Activated CD8-positive, alpha-beta memory T cell treated with anti-CD3 and anti-CD28 coated beads, Interleukin-2, amount 10 ng/mL, durations not matched to agents 7 days and 5 days (primary cell): ENCODE measurements at regions not wholly inside any gene's neighbourhood (a gene's known extent, or its start where the extent isn't known, plus 50 kb on each side); places are given as distances from the start of the nearest gene placed in this dataset.

ENCODE experiments used
- ATAC-seq: fragments of 150-1000 bp; cut with Tn5 transposase; one replicate; pipeline ENCODE4 v1.10.0; 2021; ENCODE audit warnings: moderate library complexity
- CTCF ChIA-PET: fragments of 350-600 bp; sonication (Branson Sonifier 250); formaldehyde crosslinking; loops from one replicate; lab custom pipeline; 2021; ENCODE audit warnings: antibody characterized with exemption; lab: Charles Lee
- DNase-seq: peaks from one replicate; pipeline ENCODE4 v3.0.0-alpha.2; 2020
- H3K27ac Mint-ChIP-seq: one replicate; pipeline ENCODE4 v1.8.0; 2021; ENCODE audit warnings: mild to moderate bottlenecking, mixed read lengths
- H3K27me3 Mint-ChIP-seq: one replicate; pipeline ENCODE4 v1.8.0; 2021; ENCODE audit warnings: mixed read lengths
- H3K36me3 Mint-ChIP-seq: one replicate; pipeline ENCODE4 v1.8.0; 2021; ENCODE audit warnings: mild to moderate bottlenecking, mixed read lengths
- H3K4me1 Mint-ChIP-seq: one replicate; pipeline ENCODE4 v1.8.0; 2021; ENCODE audit warnings: mixed read lengths
- H3K4me3 Mint-ChIP-seq: one replicate; pipeline ENCODE4 v1.8.0; 2021; ENCODE audit warnings: mild to moderate bottlenecking, moderate library complexity, mixed read lengths
- H3K9me3 Mint-ChIP-seq: one replicate; pipeline ENCODE4 v1.8.0; 2022; ENCODE audit warnings: low read depth, mixed read lengths

GRCh38 chr4:128512161-128512560 lies 224.5 kb upstream of the PGRMC2 start:
- Mint-ChIP-seq H3K27ac (no peak overlapping the region), H3K4me3 (no peak overlapping the region), H3K27me3 (no peaks in the 10 kb centered on the region), H3K9me3 (peaks cover 6% of the 10 kb centered on the region), H3K4me1 (peaks cover 9% of the 10 kb centered on the region), H3K36me3 (peaks cover 12% of the 10 kb centered on the region)
- ATAC-seq: no peak
- CTCF ChIA-PET: no interaction called here
- DNase-seq: no peak

- Mint-ChIP-seq H3K4me3 (no peak overlapping the region), H3K36me3 (peaks cover 11% of the 10 kb centered on the region), H3K27ac (no peak overlapping the region), H3K9me3 (peaks cover 6% of the 10 kb centered on the region), H3K4me1 (peaks cover 8% of the 10 kb centered on the region), H3K27me3 (no peaks in the 10 kb centered on the region)
- CTCF ChIA-PET: no interaction called here
- ATAC-seq: no peak
- no peak for DNase-seq
Observed at GRCh38 chr4:128510850-128511249, 223.2 kb upstream of the PGRMC2 start.

- Mint-ChIP-seq H3K36me3 (no peaks in the 10 kb centered on the region), H3K9me3 (no peaks in the 10 kb centered on the region), H3K27ac (no peak overlapping the region), H3K4me1 (no peaks in the 10 kb centered on the region), H3K27me3 (no peaks in the 10 kb centered on the region), H3K4me3 (no peak overlapping the region)
- ATAC-seq: no peak
- no peak for DNase-seq
- CTCF ChIA-PET: no interaction called here
Observed at GRCh38 chr4:128502818-128503527, 215.4 kb upstream of the PGRMC2 start.

GRCh38 chr4:128501239-128501638 lies 213.6 kb upstream of the PGRMC2 start:
- no peak for DNase-seq
- CTCF ChIA-PET: no interaction called here
- Mint-ChIP-seq H3K4me3 (no peak overlapping the region), H3K9me3 (peaks cover 1% of the 10 kb centered on the region), H3K27ac (no peak overlapping the region), H3K27me3 (no peaks in the 10 kb centered on the region), H3K4me1 (no peaks in the 10 kb centered on the region), H3K36me3 (no peaks in the 10 kb centered on the region)
- ATAC-seq: no peak

GRCh38 chr4:128488055-128488705 lies 200.6 kb upstream of the PGRMC2 start:
- Mint-ChIP-seq H3K4me3 (no peak overlapping the region), H3K9me3 (no peaks in the 10 kb centered on the region), H3K4me1 (no peaks in the 10 kb centered on the region), H3K27ac (no peak overlapping the region), H3K27me3 (peaks cover 2% of the 10 kb centered on the region), H3K36me3 (no peaks in the 10 kb centered on the region)
- no peak for ATAC-seq
- CTCF ChIA-PET: no interaction called here
- DNase-seq: no peak

- Mint-ChIP-seq H3K4me3 (no peak overlapping the region), H3K9me3 (no peaks in the 10 kb centered on the region), H3K27ac (no peak overlapping the region), H3K4me1 (no peaks in the 10 kb centered on the region), H3K36me3 (no peaks in the 10 kb centered on the region), H3K27me3 (no peaks in the 10 kb centered on the region)
- CTCF ChIA-PET: no interaction called here
- ATAC-seq: no peak
- DNase-seq: no peak
Observed at GRCh38 chr4:128484896-128485295, 197.3 kb upstream of the PGRMC2 start.

GRCh38 chr4:128483816-128484215 lies 196.2 kb upstream of the PGRMC2 start:
- no peak overlapping the region for H3K4me3 Mint-ChIP-seq
- no peak overlapping the region for H3K27ac Mint-ChIP-seq
- no peak for DNase-seq
- no peaks in the 10 kb centered on the region for H3K27me3 Mint-ChIP-seq
- H3K9me3 Mint-ChIP-seq: no peaks in the 10 kb centered on the region
- no peak for ATAC-seq
- H3K4me1 Mint-ChIP-seq: no peaks in the 10 kb centered on the region
- H3K36me3 Mint-ChIP-seq: no peaks in the 10 kb centered on the region
- CTCF ChIA-PET: no interaction called here

GRCh38 chr4:128483041-128483440 lies 195.4 kb upstream of the PGRMC2 start:
- H3K36me3 Mint-ChIP-seq: no peaks in the 10 kb centered on the region
- H3K4me1 Mint-ChIP-seq: no peaks in the 10 kb centered on the region
- no peak overlapping the region for H3K27ac Mint-ChIP-seq
- H3K4me3 Mint-ChIP-seq: no peak overlapping the region
- H3K27me3 Mint-ChIP-seq: no peaks in the 10 kb centered on the region
- DNase-seq (no peak), ATAC-seq (no peak)
- CTCF ChIA-PET: no interaction called here
- H3K9me3 Mint-ChIP-seq: no peaks in the 10 kb centered on the region

GRCh38 chr4:128481752-128482480 lies 194.3 kb upstream of the PGRMC2 start:
- ATAC-seq: no peak
- H3K36me3 Mint-ChIP-seq: no peaks in the 10 kb centered on the region
- no peak overlapping the region for H3K27ac Mint-ChIP-seq
- no peak for DNase-seq
- no peaks in the 10 kb centered on the region for H3K4me1 Mint-ChIP-seq
- CTCF ChIA-PET: no interaction called here
- no peak overlapping the region for H3K4me3 Mint-ChIP-seq
- no peaks in the 10 kb centered on the region for H3K27me3 Mint-ChIP-seq
- H3K9me3 Mint-ChIP-seq: no peaks in the 10 kb centered on the region

- Mint-ChIP-seq H3K9me3 (no peaks in the 10 kb centered on the region), H3K4me3 (no peak overlapping the region), H3K4me1 (no peaks in the 10 kb centered on the region), H3K27ac (no peak overlapping the region), H3K27me3 (no peaks in the 10 kb centered on the region), H3K36me3 (no peaks in the 10 kb centered on the region)
- ATAC-seq (no peak), DNase-seq (no peak)
- CTCF ChIA-PET: no interaction called here
Observed at GRCh38 chr4:128480945-128481344, 193.3 kb upstream of the PGRMC2 start.

- no peak for ATAC-seq
- H3K27me3 Mint-ChIP-seq: no peaks in the 10 kb centered on the region
- CTCF ChIA-PET: no interaction called here
- no peak for DNase-seq
- H3K36me3 Mint-ChIP-seq: no peaks in the 10 kb centered on the region
- no peak overlapping the region for H3K4me3 Mint-ChIP-seq
- H3K4me1 Mint-ChIP-seq: no peaks in the 10 kb centered on the region
- H3K27ac Mint-ChIP-seq: no peak overlapping the region
- no peaks in the 10 kb centered on the region for H3K9me3 Mint-ChIP-seq
Observed at GRCh38 chr4:128477540-128477939, 189.9 kb upstream of the PGRMC2 start.

GRCh38 chr4:128475597-128475996 lies 188.0 kb upstream of the PGRMC2 start:
- H3K4me3 Mint-ChIP-seq: no peak overlapping the region
- no peak for DNase-seq
- CTCF ChIA-PET: no interaction called here
- no peak overlapping the region for H3K27ac Mint-ChIP-seq
- no peaks in the 10 kb centered on the region for H3K9me3 Mint-ChIP-seq
- H3K4me1 Mint-ChIP-seq: no peaks in the 10 kb centered on the region
- no peak for ATAC-seq
- H3K36me3 Mint-ChIP-seq: no peaks in the 10 kb centered on the region
- no peaks in the 10 kb centered on the region for H3K27me3 Mint-ChIP-seq

- H3K27me3 Mint-ChIP-seq: no peaks in the 10 kb centered on the region
- no peaks in the 10 kb centered on the region for H3K9me3 Mint-ChIP-seq
- ATAC-seq: no peak
- H3K4me1 Mint-ChIP-seq: no peaks in the 10 kb centered on the region
- no peaks in the 10 kb centered on the region for H3K36me3 Mint-ChIP-seq
- CTCF ChIA-PET: no interaction called here
- H3K27ac Mint-ChIP-seq: no peak overlapping the region
- DNase-seq: no peak
- no peak overlapping the region for H3K4me3 Mint-ChIP-seq
Observed at GRCh38 chr4:128471576-128471975, 184.0 kb upstream of the PGRMC2 start.

- ATAC-seq (no peak), DNase-seq (no peak)
- Mint-ChIP-seq H3K36me3 (no peaks in the 10 kb centered on the region), H3K4me3 (no peak overlapping the region), H3K4me1 (no peaks in the 10 kb centered on the region), H3K9me3 (no peaks in the 10 kb centered on the region), H3K27ac (no peak overlapping the region), H3K27me3 (no peaks in the 10 kb centered on the region)
- CTCF ChIA-PET: no interaction called here
Observed at GRCh38 chr4:128470492-128471053, 183.0 kb upstream of the PGRMC2 start.
